GM19240 (cell line): ENCODE measurements at regions not wholly inside any gene's neighbourhood (a gene's known extent, or its start where the extent isn't known, plus 50 kb on each side); places are given as distances from the start of the nearest gene placed in this dataset.

Source experiments
- DNase-seq: peaks from one replicate; pipeline ENCODE4 v3.0.0; 2011; ENCODE audit warnings: low spot score; ENCODE audit not compliant: insufficient read length

- no peak for DNase-seq
Observed at GRCh38 chr15:46229263-46229662, 594.4 kb downstream of the SQOR start.

- DNase-seq: no peak
Observed at GRCh38 chr15:46231786-46232185, 597.0 kb downstream of the SQOR start.

GRCh38 chr15:46232471-46232870, 597.6 kb downstream of the SQOR start:
- no peak for DNase-seq

- DNase-seq: no peak
Observed at GRCh38 chr15:46242935-46243334, 608.1 kb downstream of the SQOR start.

- DNase-seq: no peak
Observed at GRCh38 chr15:46251903-46252302, 617.1 kb downstream of the SQOR start.

- no peak for DNase-seq
Observed at GRCh38 chr15:46258056-46258455, 623.2 kb downstream of the SQOR start.

GRCh38 chr15:46260937-46261336, 626.1 kb downstream of the SQOR start:
- no peak for DNase-seq

GRCh38 chr15:46265664-46266347, 631.0 kb downstream of the SQOR start:
- DNase-seq: no peak

GRCh38 chr15:46266661-46267060, 631.8 kb downstream of the SQOR start:
- no peak for DNase-seq

- no peak for DNase-seq
Observed at GRCh38 chr15:46270481-46271147, 635.8 kb downstream of the SQOR start.

- no peak for DNase-seq
Observed at GRCh38 chr15:46275701-46276100, 640.9 kb downstream of the SQOR start.

GRCh38 chr15:46277451-46277850, 642.6 kb downstream of the SQOR start:
- no peak for DNase-seq

- no peak for DNase-seq
Observed at GRCh38 chr15:46278062-46278461, 643.2 kb downstream of the SQOR start.

GRCh38 chr15:46278486-46279090, 643.8 kb downstream of the SQOR start:
- no peak for DNase-seq

- no peak for DNase-seq
Observed at GRCh38 chr15:46280762-46281542, 646.1 kb downstream of the SQOR start.

- no peak for DNase-seq
Observed at GRCh38 chr15:46293550-46293949, 658.7 kb downstream of the SQOR start.

- DNase-seq: no peak
Observed at GRCh38 chr15:46296002-46296401, 661.2 kb downstream of the SQOR start.

- DNase-seq: no peak
Observed at GRCh38 chr15:46296797-46297196, 662.0 kb downstream of the SQOR start.

- no peak for DNase-seq
Observed at GRCh38 chr15:46297766-46298165, 662.9 kb downstream of the SQOR start.

GRCh38 chr15:46300716-46301115, 665.9 kb downstream of the SQOR start:
- DNase-seq: no peak

- no peak for DNase-seq
Observed at GRCh38 chr15:46301291-46301690, 666.5 kb downstream of the SQOR start.

- DNase-seq: no peak
Observed at GRCh38 chr15:46301826-46302225, 667.0 kb downstream of the SQOR start.
